A549 (cell line): ENCODE measurements at regions not wholly inside any gene's neighbourhood (a gene's known extent, or its start where the extent isn't known, plus 50 kb on each side); places are given as distances from the start of the nearest gene placed in this dataset.

Source experiments
- ATAC-seq, 2 experiments: fragments of 200-7000 bp in 1 of 2; fragments of >200 bp in 1 of 2; cut with Nextera tagmentation in 1 of 2; cut with Tn5 transposase in 1 of 2; 3 replicates each; pipeline versions ENCODE4 v1.8.0 to v1.9.1; 2018 to 2020; ENCODE audit warnings: mild to moderate bottlenecking in 1 of 2, moderate library complexity in 1 of 2
- CTCF ChIA-PET: fragments of 300-600 bp; sonication (Branson Sonifier 250); formaldehyde crosslinking; extraction: SDS; loops from one replicate; lab custom pipeline; 2021; ENCODE audit warnings: antibody characterized with exemption, inconsistent platforms; lab: Yijun Ruan, JAX
- POLR2A ChIA-PET: fragments of 350-600 bp; formaldehyde crosslinking; extraction: SDS; loops from one replicate; lab custom pipeline; 2021; ENCODE audit warnings: antibody characterized with exemption, inconsistent platforms; lab: Yijun Ruan, JAX
- DNase-seq, 2 experiments: peaks; one replicate each; pipeline versions ENCODE4 v3.0.0 to v3.0.0-alpha.2; 2011 to 2016; ENCODE audit warnings: low read depth in 1 of 2, low spot score in 1 of 2
- FAIRE-seq: peaks from 2 replicates; lab custom pipeline; 2011; peaks lifted over from hg19 to GRCh38; lab: Jason Lieb, UNC
- H3K27ac ChIP-seq, 2 experiments: fragments of >200 bp; sonication (Bioruptor Twin); formaldehyde crosslinking; 3 replicates each; pipeline ENCODE4 v1.5.1; 2016 to 2017
- H3K4me1 ChIP-seq: fragments of >200 bp; sonication (Bioruptor Twin); formaldehyde crosslinking; 3 replicates; pipeline ENCODE4 v1.6.1; 2016
- H3K4me2 ChIP-seq: fragments of >200 bp; sonication (Bioruptor Twin); formaldehyde crosslinking; 3 replicates; pipeline ENCODE4 v1.6.1; 2016
- H3K4me3 ChIP-seq: fragments of >200 bp; sonication (Bioruptor Twin); formaldehyde crosslinking; 3 replicates; pipeline ENCODE4 v1.5.1; 2016
- H3K9me3 ChIP-seq: fragments of >200 bp; sonication (Bioruptor Twin); formaldehyde crosslinking; 3 replicates; pipeline ENCODE4 v1.6.1; 2016
- ATOH8 ChIP-seq: fragments of 250-450 bp; sonication (Bioruptor Pico); IDR thresholded peaks from 2 replicates; pipeline ENCODE4 v1.5.0; 2020; ENCODE audit warnings: low read depth, mild to moderate bottlenecking, moderate library complexity
- BCL3 ChIP-seq: fragments of >200 bp; sonication (Bioruptor Twin); formaldehyde crosslinking; IDR thresholded peaks from 3 replicates; pipeline ENCODE4 v1.6.1; 2016
- CBX8 ChIP-seq: fragments of 200-600 bp; sonication (generic); IDR thresholded peaks from 2 replicates; pipeline ENCODE4 v1.6.1; 2016
- E2F6 ChIP-seq: IDR thresholded peaks from 2 replicates; pipeline ENCODE4 v1.6.1; 2012; ENCODE audit warnings: low read depth, borderline replicate concordance
- EHF ChIP-seq: fragments of 250-450 bp; sonication (Bioruptor Pico); IDR thresholded peaks from 2 replicates; pipeline ENCODE4 v1.5.0; 2020; ENCODE audit warnings: mild to moderate bottlenecking
- EHMT2 ChIP-seq: fragments of 200-600 bp; sonication (generic); IDR thresholded peaks from 2 replicates; pipeline ENCODE4 v1.6.1; 2016; ENCODE audit warnings: antibody characterized with exemption, low read depth, mild to moderate bottlenecking, moderate library complexity
- ESRRA ChIP-seq: fragments of 150-350 bp; IDR thresholded peaks from 2 replicates; pipeline ENCODE4 v1.6.1; 2014; ENCODE audit warnings: mild to moderate bottlenecking, low read length, borderline replicate concordance
- FOSB ChIP-seq: fragments of 250-450 bp; sonication (Bioruptor Pico); IDR thresholded peaks from 2 replicates; pipeline ENCODE4 v1.5.0; 2020; ENCODE audit warnings: mild to moderate bottlenecking, moderate library complexity
- FOSL2 ChIP-seq, 2 experiments: fragments of 450-650 bp in 1 of 2; fragments of >200 bp in 1 of 2; sonication (Bioruptor Twin) in 1 of 2; formaldehyde crosslinking; IDR thresholded peaks; 2 replicates each; pipeline versions ENCODE4 v1.5.0 to v1.6.1; 2016 to 2020; ENCODE audit warnings: mild to moderate bottlenecking in 1 of 2, moderate library complexity in 1 of 2
- HDAC2 ChIP-seq: fragments of 200-600 bp; sonication (generic); IDR thresholded peaks from 2 replicates; pipeline ENCODE4 v1.6.1; 2016
- HMGXB4 ChIP-seq: fragments of 250-450 bp; sonication (Bioruptor Pico); IDR thresholded peaks from 2 replicates; pipeline ENCODE4 v1.5.0; 2021; ENCODE audit warnings: mild to moderate bottlenecking, moderate library complexity, borderline replicate concordance
- HOXA7 ChIP-seq: fragments of 250-450 bp; sonication (Bioruptor Pico); IDR thresholded peaks from 2 replicates; pipeline ENCODE4 v1.5.0; 2020; ENCODE audit warnings: mild to moderate bottlenecking, moderate library complexity
- HOXB13 ChIP-seq: fragments of 250-450 bp; sonication (Bioruptor Pico); IDR thresholded peaks from 2 replicates; pipeline ENCODE4 v1.5.0; 2020; ENCODE audit warnings: low read depth, mild to moderate bottlenecking, moderate library complexity
- JUN ChIP-seq, 2 experiments: fragments of >200 bp; sonication (Bioruptor Twin); formaldehyde crosslinking; IDR thresholded peaks; 2 replicates in 1 of 2; 3 replicates in 1 of 2; pipeline ENCODE4 v1.6.1; 2016 to 2017
- JUNB ChIP-seq: fragments of >200 bp; sonication (Bioruptor Twin); formaldehyde crosslinking; IDR thresholded peaks from 2 replicates; pipeline ENCODE4 v1.6.1; 2016
- KDM5A ChIP-seq: fragments of 200-600 bp; sonication (generic); IDR thresholded peaks from 2 replicates; pipeline ENCODE4 v1.6.1; 2016; ENCODE audit warnings: antibody characterized with exemption, mild to moderate bottlenecking
- NFE2L2 ChIP-seq: fragments of 150-350 bp; conservative IDR thresholded peaks from 2 replicates; pipeline ENCODE4 v1.6.1; 2014; ENCODE audit warnings: low read length
- PBX3 ChIP-seq: IDR thresholded peaks from 2 replicates; pipeline ENCODE4 v1.6.1; 2012
- RAD21 ChIP-seq, 2 experiments: fragments of >200 bp in 1 of 2; sonication (Bioruptor Twin) in 1 of 2; formaldehyde crosslinking in 1 of 2; IDR thresholded peaks in 1 of 2; conservative IDR thresholded peaks in 1 of 2; 2 replicates in 1 of 2; 3 replicates in 1 of 2; pipeline ENCODE4 v1.6.1; 2012 to 2018; ENCODE audit warnings: inconsistent platforms in 1 of 2
- RCOR1 ChIP-seq: fragments of 150-350 bp; IDR thresholded peaks from 2 replicates; pipeline ENCODE4 v1.6.1; 2014; ENCODE audit warnings: antibody characterized with exemption, low read length, low read depth
- RNF2 ChIP-seq: fragments of 200-600 bp; sonication (generic); IDR thresholded peaks from 2 replicates; pipeline ENCODE4 v1.6.1; 2016; ENCODE audit warnings: low read depth, mild to moderate bottlenecking, antibody characterized with exemption, moderate library complexity, borderline replicate concordance
- SMC3 ChIP-seq: fragments of >200 bp; sonication (Bioruptor Twin); formaldehyde crosslinking; IDR thresholded peaks from 3 replicates; pipeline ENCODE4 v1.6.1; 2018; ENCODE audit warnings: inconsistent platforms
- ZC3H11A ChIP-seq: fragments of 450-650 bp; IDR thresholded peaks from 2 replicates; pipeline ENCODE4 v1.6.1; 2014; ENCODE audit warnings: antibody characterized with exemption, mild to moderate bottlenecking
- ZNF302 ChIP-seq: fragments of 250-450 bp; sonication (Bioruptor Pico); IDR thresholded peaks from 2 replicates; pipeline ENCODE4 v1.9.0; 2021; ENCODE audit warnings: inconsistent platforms, mild to moderate bottlenecking, moderate library complexity
- ZSCAN20 ChIP-seq: fragments of 250-450 bp; sonication (Bioruptor Pico); IDR thresholded peaks from 2 replicates; pipeline ENCODE4 v1.8.0; 2022; ENCODE audit warnings: mild to moderate bottlenecking, moderate library complexity
- WGBS: methylation state at CpG from one replicate; pipeline ENCODE4 v1.1.6; 2017; ENCODE audit errors: missing lambda C conversion rate; 5-methylcytosine and 5-hydroxymethylcytosine counted together

- DNase-seq (no peak), FAIRE-seq (no peak), ATAC-seq (no peak)
- ChIA-PET CTCF (no interaction called here), POLR2A (no interaction called here)
- Histone ChIP-seq H3K27ac (no peak overlapping the region), H3K9me3 (no peaks in the 10 kb centered on the region), H3K4me3 (no peak overlapping the region), H3K4me1 (no peaks in the 10 kb centered on the region), H3K4me2 (no peak overlapping the region)
- TF ChIP-seq HOXB13 (CRISPR knock-in tag) (no peak), JUN (IDR thresholded peaks at IDR 0.05) (no peak), ESRRA (no peak)
- WGBS = 2% methylated on average over 3 of the region's 3 CpGs
Observed at GRCh38 chr15:61725251-61725650, 335.0 kb downstream of the VPS13C start.

- 34% methylated on average over 12 of the region's 12 CpGs for WGBS
- H3K4me3 ChIP-seq = no peak overlapping the region
- H3K4me2 ChIP-seq = no peak overlapping the region
- ChIA-PET POLR2A (no interaction called here), CTCF (interaction anchor here (0.9 kb wide), 1 partner anchor 110 kb away, joined by 3 read pairs; no protein-coding TSS in a partner anchor)
- TF ChIP-seq EHMT2 (no peak), ATOH8 (CRISPR knock-in tag) (no peak), EHF (no peak), RAD21 (conservative IDR thresholded peaks at IDR 0.05 in 1 of 2, IDR thresholded peaks at IDR 0.05 in 1 of 2) (no peak), HDAC2 (no peak), FOSL2 (IDR thresholded peaks at IDR 0.05) (no peak), FOSL2 (CRISPR knock-in tag; IDR thresholded peaks at IDR 0.05) (no peak), NFE2L2 (no peak), ZSCAN20 (CRISPR knock-in tag) (no peak), HMGXB4 (CRISPR knock-in tag) (no peak), PBX3 (no peak), RNF2 (no peak), SMC3 (no peak), RCOR1 (no peak), KDM5A (no peak)
- H3K4me1 ChIP-seq = no peaks in the 10 kb centered on the region
- no peak overlapping the region for H3K27ac ChIP-seq
- DNase-seq (no peak), ATAC-seq (no peak), FAIRE-seq (no peak)
- H3K9me3 ChIP-seq = no peaks in the 10 kb centered on the region
Observed at GRCh38 chr15:61724251-61724939, 335.9 kb downstream of the VPS13C start.

GRCh38 chr15:61721418-61721817, 338.8 kb downstream of the VPS13C start:
- Histone ChIP-seq H3K9me3 (no peaks in the 10 kb centered on the region), H3K4me1 (no peaks in the 10 kb centered on the region), H3K4me3 (no peak overlapping the region), H3K27ac (no peak overlapping the region), H3K4me2 (no peak overlapping the region)
- ChIA-PET CTCF (no interaction called here), POLR2A (no interaction called here)
- FAIRE-seq (peak; percentile 39), ATAC-seq (no peak), DNase-seq (no peak)
- 28% methylated on average over 4 of the region's 4 CpGs for WGBS
- TF ChIP-seq JUNB = no peak
- no peak for TF ChIP-seq E2F6
- TF ChIP-seq FOSB (CRISPR knock-in tag) = no peak
- TF ChIP-seq CBX8 = no peak
- no peak for TF ChIP-seq ZC3H11A
- TF ChIP-seq HOXA7 = no peak
- no peak for TF ChIP-seq ZNF302
- TF ChIP-seq RAD21 (conservative IDR thresholded peaks at IDR 0.05 in 1 of 2, IDR thresholded peaks at IDR 0.05 in 1 of 2) = no peak
- TF ChIP-seq BCL3 = no peak
- TF ChIP-seq PBX3 = no peak
